MG63 (cell line): ENCODE measurements at regions not wholly inside any gene's neighbourhood (a gene's known extent, or its start where the extent isn't known, plus 50 kb on each side); places are given as distances from the start of the nearest gene placed in this dataset.
"Not testable (repeated sequence)": the region's sequence is repeated elsewhere in the genome, so short reads cannot be mapped to it uniquely, and the experiment has no call there.

ENCODE experiments used
- DNase-seq: peaks from one replicate; pipeline ENCODE4 v3.0.0-alpha.2; 2020
- H3K27me3 ChIP-seq: fragments of 250-450 bp; sonication (Bioruptor Pico); 2 replicates; pipeline ENCODE4 v1.5.1; 2020; ENCODE audit warnings: mild to moderate bottlenecking, moderate library complexity
- H3K36me3 ChIP-seq: fragments of 250-450 bp; sonication (Bioruptor Pico); 2 replicates; pipeline ENCODE4 v1.5.1; 2020; ENCODE audit warnings: mild to moderate bottlenecking, moderate library complexity
- H3K4me3 ChIP-seq: fragments of 250-450 bp; sonication (Bioruptor Pico); 2 replicates; pipeline ENCODE4 v1.5.1; 2020; ENCODE audit warnings: mild to moderate bottlenecking, moderate library complexity
- H3K9me3 ChIP-seq: fragments of 250-450 bp; sonication (Bioruptor Pico); 2 replicates; pipeline ENCODE4 v1.5.1; 2020; ENCODE audit warnings: mild to moderate bottlenecking, moderate library complexity

DNA sequence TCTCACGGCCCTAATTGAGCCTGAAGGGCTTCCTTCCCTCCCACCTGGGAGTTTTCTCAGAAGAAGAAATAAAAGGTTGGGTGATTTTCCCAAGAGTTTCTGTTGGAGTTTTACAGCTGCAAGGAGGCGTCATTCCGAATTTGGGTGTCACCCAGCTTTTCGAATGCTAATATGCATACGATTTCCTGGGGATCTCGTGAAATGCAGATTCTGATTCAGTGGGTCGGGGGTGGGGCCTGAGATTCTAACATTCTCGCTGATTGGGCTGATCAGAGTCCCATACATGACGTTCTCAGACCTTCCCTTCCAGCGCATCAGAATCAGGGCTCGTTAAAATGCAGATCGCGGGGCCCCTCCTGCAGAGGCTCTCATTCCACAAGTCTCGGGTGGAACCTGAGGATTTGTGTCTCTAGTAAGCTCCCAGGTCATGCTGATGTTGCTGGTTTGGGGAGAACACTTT, 125.8 kb upstream of the STX18 start:
- Histone ChIP-seq H3K4me3 (no peak overlapping the region), H3K27me3 (no peaks in the 10 kb centered on the region), H3K9me3 (no peaks in the 10 kb centered on the region), H3K36me3 (no peaks in the 10 kb centered on the region)
- DNase-seq = no peak

DNA sequence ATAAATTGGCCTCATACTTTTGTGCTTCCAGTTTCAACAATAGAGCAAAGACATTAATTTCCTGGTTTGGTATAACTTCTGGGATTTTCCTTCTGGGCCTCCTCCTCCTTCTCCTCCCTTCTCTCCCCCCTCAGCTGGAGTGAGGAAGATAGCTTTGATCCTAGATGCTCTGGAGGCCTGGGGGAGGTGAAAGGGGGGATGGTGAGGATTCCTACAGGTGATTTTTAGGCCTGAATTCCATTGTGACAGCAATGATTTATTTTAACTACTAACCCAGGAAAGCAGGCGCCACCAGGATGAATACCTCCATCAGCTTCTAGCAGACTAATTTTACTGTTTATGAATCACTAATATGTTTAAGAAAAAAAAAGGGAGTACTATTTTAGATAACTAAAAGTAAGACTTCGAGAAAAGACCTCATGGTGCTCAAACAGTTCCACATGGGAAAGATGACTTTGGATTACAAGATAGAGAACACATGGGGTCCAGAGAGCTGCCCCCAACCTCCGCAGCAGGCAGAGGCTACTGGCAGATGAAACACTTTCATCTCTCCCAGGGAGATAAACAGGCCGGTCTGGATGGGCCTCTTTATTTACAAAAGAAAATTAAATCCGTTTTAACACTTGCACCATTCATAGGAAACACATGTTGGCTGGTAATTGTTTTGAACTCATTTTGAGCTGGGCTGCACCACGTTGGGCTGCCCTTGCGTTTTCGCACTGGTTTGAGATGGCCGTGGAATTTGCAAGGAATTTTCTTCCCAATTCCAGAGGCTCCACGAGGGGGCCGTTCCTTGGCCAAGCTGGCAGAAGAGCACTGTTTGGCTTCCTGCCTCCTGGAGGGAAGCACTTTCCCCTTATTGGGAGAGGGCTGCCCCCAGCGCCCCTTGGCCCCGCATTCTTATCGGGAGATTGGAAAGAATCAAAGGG, 125.1 kb upstream of the STX18 start:
- Histone ChIP-seq H3K4me3 (no peak overlapping the region), H3K36me3 (no peaks in the 10 kb centered on the region), H3K9me3 (no peaks in the 10 kb centered on the region), H3K27me3 (no peaks in the 10 kb centered on the region)
- no peak for DNase-seq

DNA sequence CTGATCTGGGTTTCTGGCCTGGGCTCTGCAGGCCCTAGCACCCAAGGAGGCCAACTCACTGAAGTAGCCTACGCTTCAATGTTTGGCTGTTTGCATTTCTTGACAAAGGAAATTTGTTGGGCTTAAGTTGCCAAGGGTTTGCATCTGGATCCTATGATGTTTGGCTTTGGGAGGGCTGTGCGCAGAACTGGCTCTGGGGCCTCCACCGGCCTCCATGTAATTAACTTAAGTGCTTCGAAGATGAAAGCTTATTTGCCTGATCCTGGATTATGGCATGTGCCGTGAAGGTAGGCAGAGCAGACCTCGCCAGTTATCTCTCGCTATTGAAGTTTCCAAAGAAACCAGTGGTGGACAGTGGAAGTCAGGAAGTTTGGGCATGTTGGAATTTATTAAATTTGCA, 124.3 kb upstream of the STX18 start:
- no peak for DNase-seq

DNA sequence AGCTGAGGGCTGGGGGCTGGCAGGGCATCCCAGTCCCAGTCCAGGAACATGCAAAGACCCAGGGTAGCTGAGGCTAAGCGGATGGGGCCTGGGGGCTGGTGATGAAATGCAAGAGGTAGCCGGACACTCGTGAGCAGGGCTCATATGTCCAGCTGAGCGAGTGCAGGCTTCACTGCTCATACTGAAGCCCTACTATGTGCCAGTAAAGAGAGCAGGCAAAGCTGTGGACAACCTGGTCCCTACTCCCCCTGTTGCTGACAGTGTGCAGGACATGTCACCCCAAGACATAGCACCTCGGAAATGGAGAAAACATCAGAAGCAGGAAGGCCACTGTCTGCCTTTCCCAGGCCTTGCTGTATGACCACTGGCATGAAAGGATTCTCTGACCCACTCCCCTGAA, 122.4 kb upstream of the STX18 start:
- no peak for DNase-seq
- Histone ChIP-seq H3K36me3 (no peaks in the 10 kb centered on the region), H3K4me3 (no peak overlapping the region)

More for the DNA sequence above, 124.3 kb upstream of the STX18 start:
- Histone ChIP-seq H3K4me3 (no peak overlapping the region), H3K9me3 (no peaks in the 10 kb centered on the region), H3K27me3 (no peaks in the 10 kb centered on the region), H3K36me3 (no peaks in the 10 kb centered on the region)

DNA sequence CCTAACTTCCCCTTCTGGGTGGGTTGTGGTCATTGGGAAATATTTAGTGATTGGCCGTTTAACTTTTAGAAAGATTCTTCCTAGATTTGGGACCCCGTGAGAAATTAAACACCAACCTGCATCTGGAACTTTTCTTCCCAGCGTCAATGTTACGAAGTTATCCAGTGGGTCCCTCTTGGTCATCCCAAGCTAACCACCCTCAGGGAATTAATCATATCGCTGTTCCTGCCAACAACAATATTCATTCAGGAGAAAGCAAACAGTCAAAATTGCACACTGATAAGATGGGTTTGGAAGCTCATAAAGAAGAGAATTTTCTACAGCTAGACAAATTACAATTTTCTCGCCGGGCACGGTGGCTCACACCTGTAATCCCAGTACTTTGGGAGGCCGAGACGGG, 121.2 kb upstream of the STX18 start:
- no peak overlapping the region for H3K4me3 ChIP-seq
- H3K36me3 ChIP-seq = no peaks in the 10 kb centered on the region
- no peak for DNase-seq
- no peaks in the 10 kb centered on the region for H3K27me3 ChIP-seq
- no peaks in the 10 kb centered on the region for H3K9me3 ChIP-seq

More for the DNA sequence above, 122.4 kb upstream of the STX18 start:
- no peaks in the 10 kb centered on the region for H3K9me3 ChIP-seq
- H3K27me3 ChIP-seq = no peaks in the 10 kb centered on the region

DNA sequence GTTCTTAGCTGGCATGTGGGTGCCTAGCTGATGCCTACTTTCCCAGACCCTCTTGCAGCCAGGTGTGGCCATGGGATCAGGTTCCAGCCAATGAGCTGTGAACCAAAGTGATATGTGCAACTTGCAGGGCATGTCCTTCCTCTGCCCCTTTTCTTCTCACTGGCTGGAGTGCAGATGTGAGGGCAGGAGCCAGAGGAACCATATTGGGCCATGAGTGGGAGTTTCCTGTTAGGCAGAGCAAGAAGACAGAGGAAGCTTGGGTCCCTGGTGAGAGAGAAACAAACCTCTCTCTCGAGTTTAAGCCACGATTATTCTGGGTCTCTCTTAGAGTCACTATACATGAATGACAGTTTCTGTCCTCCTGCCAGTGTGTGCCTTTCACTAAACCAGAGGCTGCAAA, 120.4 kb upstream of the STX18 start:
- H3K36me3 ChIP-seq = no peaks in the 10 kb centered on the region
- H3K4me3 ChIP-seq = no peak overlapping the region
- no peak for DNase-seq

DNA sequence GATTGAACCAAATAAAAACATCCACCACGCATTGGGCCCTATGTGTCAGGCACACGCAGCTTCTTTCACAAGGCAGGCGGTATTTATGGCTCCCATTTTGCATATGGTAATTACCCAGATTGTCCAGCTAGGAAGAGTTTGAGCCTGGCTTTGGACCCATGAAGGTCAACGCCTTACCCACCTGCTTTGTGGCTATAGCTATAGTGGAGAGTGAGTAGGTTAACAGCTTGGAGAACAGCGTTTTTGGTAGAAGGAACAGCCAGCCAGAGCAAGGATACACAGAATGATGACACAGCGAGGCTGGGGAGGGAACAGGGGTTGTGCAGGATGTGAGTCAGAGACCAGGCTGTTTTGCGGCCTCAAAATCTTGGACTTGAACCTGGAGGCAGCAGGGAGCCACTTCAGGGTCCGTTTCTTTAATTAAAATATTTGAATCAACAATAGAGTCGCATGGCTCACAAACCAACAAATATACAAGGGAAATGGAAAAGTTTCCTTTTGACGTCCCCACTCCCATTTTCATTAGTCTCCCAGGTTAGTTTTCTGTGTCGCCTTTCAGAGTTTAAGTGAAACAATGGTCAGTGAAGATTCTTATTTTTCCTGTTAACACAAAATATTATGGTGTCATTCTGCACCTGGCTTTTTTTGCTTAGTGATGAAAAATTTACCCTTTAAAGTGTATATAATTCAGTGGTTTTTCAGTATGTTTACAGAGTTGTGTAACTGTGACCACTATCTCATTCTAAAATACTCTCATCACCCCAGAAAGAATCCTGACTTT, 118.2 kb upstream of the STX18 start:
- peak; percentile 91 for DNase-seq
- no peak overlapping the region for H3K4me3 ChIP-seq

More for the DNA sequence above, 120.4 kb upstream of the STX18 start:
- Histone ChIP-seq H3K9me3 (no peaks in the 10 kb centered on the region), H3K27me3 (no peaks in the 10 kb centered on the region)

DNA sequence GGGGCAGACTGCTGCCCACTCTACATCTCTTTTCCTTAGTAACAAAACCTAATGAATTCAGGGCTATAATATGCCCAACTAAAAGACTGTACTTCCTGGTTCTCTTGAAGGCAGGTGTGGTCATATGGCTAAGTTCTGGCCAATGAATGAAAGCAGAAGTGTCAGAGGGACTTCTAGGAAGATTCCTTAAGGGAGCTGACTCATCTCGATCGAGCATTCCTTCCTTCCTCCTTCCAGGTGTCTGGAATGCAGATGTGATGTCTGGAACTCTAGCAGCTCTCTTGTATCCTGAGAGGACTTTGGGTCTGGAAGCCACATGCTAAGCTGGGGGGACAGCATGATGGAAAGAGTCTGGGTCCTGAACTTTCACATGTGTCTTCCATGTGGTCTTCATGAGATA, 116.2 kb upstream of the STX18 start:
- H3K36me3 ChIP-seq = no peaks in the 10 kb centered on the region
- no peak for DNase-seq

More for the DNA sequence above, 118.2 kb upstream of the STX18 start:
- Histone ChIP-seq H3K36me3 (no peaks in the 10 kb centered on the region), H3K27me3 (no peaks in the 10 kb centered on the region), H3K9me3 (no peaks in the 10 kb centered on the region)

DNA sequence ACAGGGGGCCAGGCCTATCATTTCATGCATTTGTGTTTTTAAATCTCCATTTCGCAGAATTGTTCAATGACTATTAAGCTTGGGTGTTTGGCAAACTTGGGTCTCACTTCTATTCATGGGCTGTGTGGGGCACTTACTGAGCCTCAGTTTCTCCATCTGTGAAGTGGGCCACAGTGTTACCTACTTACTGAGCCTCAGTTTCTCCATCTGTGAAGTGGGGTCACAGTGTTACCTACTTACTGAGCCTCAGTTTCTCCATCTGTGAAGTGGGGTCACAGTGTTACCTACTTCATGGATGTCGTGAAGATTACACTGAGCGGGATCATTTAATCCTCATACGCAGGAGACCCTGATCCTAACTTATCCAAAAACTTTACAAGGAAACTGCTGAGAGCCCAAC, 115.1 kb upstream of the STX18 start:
- Histone ChIP-seq H3K36me3 (no peaks in the 10 kb centered on the region), H3K4me3 (no peak overlapping the region), H3K27me3 (no peaks in the 10 kb centered on the region), H3K9me3 (no peaks in the 10 kb centered on the region)
- DNase-seq = no peak

More for the DNA sequence above, 116.2 kb upstream of the STX18 start:
- Histone ChIP-seq H3K4me3 (no peak overlapping the region), H3K9me3 (no peaks in the 10 kb centered on the region), H3K27me3 (no peaks in the 10 kb centered on the region)

DNA sequence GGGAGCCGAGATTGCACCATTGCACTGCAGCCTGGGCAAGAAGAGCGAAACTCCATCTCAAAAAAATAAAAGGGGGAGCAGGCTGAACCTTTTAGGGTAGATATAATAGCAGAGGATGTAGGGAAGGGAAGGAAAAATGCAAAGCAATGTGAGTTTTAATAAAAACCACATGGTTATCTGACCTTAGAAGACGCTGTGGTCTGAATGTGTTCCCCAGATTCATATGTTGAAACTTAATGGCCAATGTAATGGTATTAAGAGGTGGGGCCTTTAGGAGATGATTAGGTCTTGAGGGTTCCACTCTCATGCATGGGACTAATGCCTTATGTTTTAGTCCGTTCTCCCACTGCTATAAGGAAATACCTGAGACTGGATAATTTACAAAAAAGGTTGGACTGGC, 114.1 kb upstream of the STX18 start:
- no peak for DNase-seq
- Histone ChIP-seq H3K36me3 (no peaks in the 10 kb centered on the region), H3K27me3 (no peaks in the 10 kb centered on the region), H3K9me3 (no peaks in the 10 kb centered on the region), H3K4me3 (no peak overlapping the region)

DNA sequence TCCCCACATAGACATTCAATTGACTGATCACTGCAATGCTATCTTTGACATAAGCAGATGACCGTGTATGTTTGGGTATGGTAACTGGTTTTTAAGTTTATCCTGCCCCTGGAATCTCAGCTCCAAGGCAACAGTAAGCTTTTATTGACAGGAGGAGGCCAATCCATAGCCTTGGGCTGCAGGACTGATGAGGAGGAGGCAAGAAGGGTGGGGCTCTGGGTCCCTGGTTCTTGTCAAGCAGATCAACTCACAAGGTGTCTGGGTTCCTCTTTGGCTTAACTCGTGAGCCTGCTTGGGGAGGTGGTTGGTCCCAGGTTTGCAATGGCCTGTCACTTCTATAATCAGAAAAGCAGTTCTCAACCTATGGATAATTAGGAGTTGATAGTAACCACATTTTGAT, 113.2 kb upstream of the STX18 start:
- H3K27me3 ChIP-seq = no peaks in the 10 kb centered on the region
- H3K36me3 ChIP-seq = no peaks in the 10 kb centered on the region
- no peaks in the 10 kb centered on the region for H3K9me3 ChIP-seq
- no peak overlapping the region for H3K4me3 ChIP-seq
- DNase-seq = no peak

DNA sequence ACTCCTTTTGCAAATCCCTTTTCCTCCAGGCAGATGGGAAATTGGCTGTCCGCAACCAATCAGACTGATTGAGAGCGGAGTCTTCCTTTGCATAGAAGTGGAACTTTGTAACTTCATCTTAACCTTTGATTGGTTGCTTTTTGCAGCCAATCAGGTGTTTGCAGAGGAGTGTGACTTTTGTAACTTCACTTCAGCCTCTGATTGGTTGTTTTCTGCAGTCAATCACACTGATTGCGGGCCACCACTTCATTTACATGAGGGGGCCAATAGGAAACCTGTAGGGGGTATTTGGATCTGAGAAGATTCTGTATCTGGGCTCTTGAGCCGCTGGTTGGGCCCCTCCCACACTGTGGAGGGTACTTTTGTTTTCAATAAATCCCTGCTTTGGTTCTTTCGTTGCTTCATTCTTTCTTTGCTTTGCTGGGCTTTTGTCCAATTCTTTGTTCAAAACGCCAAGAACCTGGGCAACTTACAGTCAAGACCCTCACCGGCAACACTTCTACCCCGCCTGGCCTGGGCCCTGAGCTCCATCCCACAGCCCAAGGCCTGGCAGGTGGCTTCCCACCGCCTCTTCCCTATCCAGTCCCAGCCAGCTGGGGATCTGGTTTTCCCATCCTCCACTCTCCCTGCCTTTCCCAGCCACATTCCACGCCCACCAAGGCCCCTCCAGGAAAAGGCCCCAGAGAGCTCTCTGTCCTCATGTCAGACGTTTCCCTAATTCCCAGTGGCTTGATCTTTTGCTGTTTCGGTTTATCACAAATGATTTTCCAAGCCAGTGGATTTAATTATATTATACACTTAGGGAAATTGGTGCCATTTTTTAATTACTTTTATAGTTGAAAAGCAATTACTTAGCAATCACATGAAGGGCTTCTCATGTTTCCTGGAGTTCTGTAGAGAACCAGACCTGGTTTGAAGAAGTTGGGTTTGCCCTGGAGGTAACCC, 110.2 kb upstream of the STX18 start:
- Histone ChIP-seq H3K9me3 (no peaks in the 10 kb centered on the region), H3K27me3 (no peaks in the 10 kb centered on the region), H3K36me3 (no peaks in the 10 kb centered on the region), H3K4me3 (no peak overlapping the region)
- no peak for DNase-seq

DNA sequence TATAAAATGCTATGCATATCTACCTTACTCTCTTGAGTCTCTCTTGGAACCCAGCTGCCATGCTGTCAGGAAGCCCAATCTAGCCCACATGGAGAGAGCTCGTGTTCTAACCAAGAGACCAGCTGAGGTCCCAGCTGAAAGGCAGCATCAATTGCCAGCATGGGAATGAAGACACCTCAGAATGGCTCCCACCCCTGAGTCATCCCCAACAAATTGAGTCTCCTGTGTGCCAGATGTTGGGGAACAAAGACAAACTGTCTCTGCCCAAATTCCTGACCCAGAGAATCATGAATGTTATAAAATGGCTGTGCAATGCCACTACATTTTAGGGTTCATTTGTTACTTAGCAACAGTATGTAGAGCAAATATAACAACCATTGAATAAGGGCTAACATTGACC, 105.2 kb upstream of the STX18 start:
- peak; percentile 25 for DNase-seq
- Histone ChIP-seq H3K27me3 (no peaks in the 10 kb centered on the region), H3K9me3 (no peaks in the 10 kb centered on the region), H3K4me3 (no peak overlapping the region), H3K36me3 (no peaks in the 10 kb centered on the region)

DNA sequence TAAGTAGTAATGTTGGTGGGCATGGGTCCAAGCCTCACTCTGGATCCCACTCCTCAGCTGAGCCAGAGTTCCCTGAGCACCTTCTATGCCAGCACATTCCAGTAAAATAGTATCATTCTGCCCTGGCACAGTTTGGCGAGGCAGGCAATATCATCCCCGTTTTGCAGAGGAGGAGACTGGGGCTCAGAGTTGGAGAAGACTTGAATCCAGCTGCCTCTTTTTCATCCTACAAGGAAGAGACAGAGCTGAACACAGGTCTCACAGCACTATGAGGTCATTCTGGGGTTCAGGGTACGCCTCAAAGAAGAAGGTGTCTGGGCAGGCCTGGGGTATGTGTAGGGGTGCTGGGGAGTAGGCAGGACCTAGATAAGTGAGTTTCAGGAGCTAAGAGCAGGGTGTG, 103.9 kb upstream of the STX18 start:
- H3K27me3 ChIP-seq = no peaks in the 10 kb centered on the region
- H3K9me3 ChIP-seq = no peaks in the 10 kb centered on the region
- no peak overlapping the region for H3K4me3 ChIP-seq
- no peaks in the 10 kb centered on the region for H3K36me3 ChIP-seq
- peak; percentile 80 for DNase-seq

DNA sequence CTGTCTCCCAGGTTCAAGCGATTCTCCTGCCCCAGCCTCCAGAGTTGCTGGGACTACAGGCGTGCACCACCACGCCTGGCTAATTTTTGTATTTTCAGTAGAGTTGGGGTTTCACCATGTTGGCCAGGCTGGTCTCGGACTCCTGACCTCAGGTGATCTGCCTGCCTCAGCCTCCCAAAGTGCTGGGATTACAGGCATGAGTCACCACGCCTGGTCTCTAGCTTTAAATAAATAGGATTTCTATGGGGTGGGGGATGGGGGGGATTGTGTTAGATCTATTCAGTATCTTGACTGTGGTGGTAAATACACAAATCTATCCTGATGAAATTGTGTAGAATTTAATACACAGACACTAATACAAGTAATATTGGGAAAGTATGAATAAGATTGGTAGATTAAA, 102.4 kb upstream of the STX18 start:
- not testable (repeated sequence) for H3K9me3 ChIP-seq, DNase-seq

DNA sequence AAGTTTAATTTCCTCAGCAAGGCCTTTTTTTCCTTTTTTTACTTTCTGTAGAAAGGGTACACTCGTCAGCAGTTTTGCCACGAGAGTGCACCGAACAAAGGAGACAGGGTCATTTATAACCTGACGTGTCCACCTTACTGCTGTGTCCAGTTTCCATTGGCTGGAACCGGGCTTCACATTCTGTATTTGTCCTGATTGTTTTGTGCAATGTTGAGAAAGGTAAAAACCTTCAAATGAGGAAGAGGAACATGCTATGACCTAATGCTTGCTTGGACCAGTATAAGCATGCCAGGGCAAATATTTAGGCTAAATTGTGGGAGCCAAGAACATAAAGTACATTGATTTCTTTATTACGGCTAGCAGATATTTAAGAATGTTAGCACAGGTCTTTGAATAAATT, 101.9 kb upstream of the STX18 start:
- H3K27me3 ChIP-seq, H3K4me3 ChIP-seq: not testable (repeated sequence)

More for the DNA sequence above, 102.4 kb upstream of the STX18 start:
- H3K36me3 ChIP-seq, H3K27me3 ChIP-seq, H3K4me3 ChIP-seq: not testable (repeated sequence)

More for the DNA sequence above, 101.9 kb upstream of the STX18 start:
- H3K9me3 ChIP-seq, H3K36me3 ChIP-seq, DNase-seq: not testable (repeated sequence)
